ENCODE measurements at regions not wholly inside any gene's neighbourhood (a gene's known extent, or its start where the extent isn't known, plus 50 kb on each side); places are given as distances from the start of the nearest gene placed in this dataset.
"Not testable (repeated sequence)": the region's sequence is repeated elsewhere in the genome, so short reads cannot be mapped to it uniquely, and the experiment has no call there.

GRCh38 chr21:32073190-32073589 is 200.4 kb downstream of the HUNK start:
- Histone ChIP-seq H2AFZ (ENCODE audit: low read length) (no peak overlapping the region), H3K79me2 (ENCODE audit: low read length) (no peaks in the 10 kb centered on the region), H3K27me3 (replicated peaks; ENCODE audit: insufficient read depth, low read length) (no peaks in the 10 kb centered on the region), H3K9me3 (replicated peaks; ENCODE audit: insufficient read depth, low read length) (no peaks in the 10 kb centered on the region), H3K36me3 (replicated peaks; ENCODE audit: insufficient read depth, low read length) (no peaks in the 10 kb centered on the region), H3K4me3 (ENCODE audit: low read length) (no peak overlapping the region), H3F3A (ENCODE audit: insufficient read depth, low read length) (no peaks in the 10 kb centered on the region), H3K9me2 (replicated peaks; ENCODE audit: insufficient read depth, low read length) (no peaks in the 10 kb centered on the region), H3K27ac (ENCODE audit: low read length) (no peak overlapping the region), H3K4me1 (ENCODE audit: low read length) (no peaks in the 10 kb centered on the region), H4K20me1 (ENCODE audit: insufficient read depth, low read length) (no peaks in the 10 kb centered on the region), H3K4me2 (ENCODE audit: low read depth, low read length) (no peak overlapping the region), H3K9ac (ENCODE audit: low read length) (no peak overlapping the region)
- no peak for DNase-seq
- TF ChIP-seq EZH2phosphoT487 (IDR thresholded peaks at IDR 0.05; ENCODE audit: low read length) (no peak), EZH2 (optimal IDR thresholded peaks at IDR 0.05; ENCODE audit: low read depth, low read length) (no peak), CTCF (IDR thresholded peaks at IDR 0.05; ENCODE audit: low read length) (no peak)

DNA sequence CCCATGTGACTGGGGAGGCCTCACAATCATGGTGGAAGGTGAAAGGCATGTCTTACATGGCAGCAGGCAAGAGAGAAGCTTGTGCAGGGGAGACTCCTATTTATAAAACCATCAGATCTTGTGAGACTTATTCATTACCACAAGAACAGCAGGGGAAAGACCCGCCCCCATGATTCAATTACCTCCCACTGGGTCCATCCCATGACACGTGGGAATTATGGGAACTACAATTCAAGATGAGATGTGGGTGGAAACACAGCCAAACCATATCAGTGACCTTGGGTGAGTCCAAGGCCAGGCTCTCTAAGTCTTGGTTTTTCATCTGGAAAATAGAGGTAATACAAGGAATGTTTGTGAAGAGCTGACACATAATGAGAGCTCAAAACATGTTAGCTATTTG is 198.8 kb downstream of the HUNK start:
- H3K4me3 ChIP-seq (ENCODE audit: low read length), result not testable (repeated sequence)

DNA sequence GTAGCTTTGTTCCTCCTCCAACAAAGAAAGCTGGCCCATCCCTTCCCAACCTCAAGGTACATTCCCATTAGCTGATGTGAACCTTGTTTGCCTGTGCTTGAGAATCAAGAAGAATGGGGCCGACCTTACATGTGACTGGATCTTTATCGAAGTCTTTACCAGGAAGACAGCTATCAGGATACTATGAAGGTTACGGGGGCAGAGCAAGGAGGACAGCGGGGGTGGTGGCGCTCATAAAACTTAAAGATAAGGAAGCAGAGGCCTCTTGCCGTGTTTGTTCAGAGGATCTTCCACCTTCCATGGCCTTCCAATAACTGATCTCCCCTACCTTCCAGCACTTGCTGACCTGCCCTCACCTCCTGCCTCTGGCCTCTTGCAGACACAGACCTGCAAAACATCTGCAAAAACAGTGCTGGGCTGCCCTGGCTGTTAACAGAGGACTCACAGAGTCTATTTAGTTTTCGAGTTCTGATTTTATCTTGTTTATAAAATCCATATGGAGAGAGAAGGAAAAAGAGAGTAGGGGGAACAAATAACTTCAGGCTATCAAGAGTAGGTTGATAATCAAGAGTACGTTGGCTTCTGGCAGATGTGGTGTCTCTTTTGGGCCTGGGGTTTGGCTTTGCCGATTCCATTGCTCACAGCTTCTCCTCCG is 198.0 kb downstream of the HUNK start:
- Histone ChIP-seq H4K20me1 (ENCODE audit: insufficient read depth, low read length) (no peaks in the 10 kb centered on the region), H2AFZ (ENCODE audit: low read length) (no peak overlapping the region), H3F3A (ENCODE audit: insufficient read depth, low read length) (no peaks in the 10 kb centered on the region), H3K36me3 (replicated peaks; ENCODE audit: insufficient read depth, low read length) (no peaks in the 10 kb centered on the region), H3K4me1 (ENCODE audit: low read length) (no peaks in the 10 kb centered on the region), H3K79me2 (ENCODE audit: low read length) (no peaks in the 10 kb centered on the region), H3K4me3 (ENCODE audit: low read length) (no peak overlapping the region), H3K9me2 (replicated peaks; ENCODE audit: insufficient read depth, low read length) (no peaks in the 10 kb centered on the region), H3K9me3 (replicated peaks; ENCODE audit: insufficient read depth, low read length) (no peaks in the 10 kb centered on the region), H3K27ac (ENCODE audit: low read length) (no peak overlapping the region), H3K4me2 (ENCODE audit: low read depth, low read length) (no peak overlapping the region), H3K9ac (ENCODE audit: low read length) (no peak overlapping the region), H3K27me3 (replicated peaks; ENCODE audit: insufficient read depth, low read length) (no peaks in the 10 kb centered on the region)
- no peak for DNase-seq
- TF ChIP-seq EZH2 (optimal IDR thresholded peaks at IDR 0.05; ENCODE audit: low read depth, low read length) (no peak), EZH2phosphoT487 (IDR thresholded peaks at IDR 0.05; ENCODE audit: low read length) (no peak), CTCF (IDR thresholded peaks at IDR 0.05; ENCODE audit: low read length) (no peak)

More for the DNA sequence above, 198.8 kb downstream of the HUNK start:
- H4K20me1 ChIP-seq (ENCODE audit: insufficient read depth, low read length); H3K9me3 ChIP-seq (replicated peaks; ENCODE audit: insufficient read depth, low read length); H2AFZ ChIP-seq (ENCODE audit: low read length); H3K79me2 ChIP-seq (ENCODE audit: low read length); H3F3A ChIP-seq (ENCODE audit: insufficient read depth, low read length); H3K9ac ChIP-seq (ENCODE audit: low read length); H3K27me3 ChIP-seq (replicated peaks; ENCODE audit: insufficient read depth, low read length); DNase-seq; H3K9me2 ChIP-seq (replicated peaks; ENCODE audit: insufficient read depth, low read length); H3K4me1 ChIP-seq (ENCODE audit: low read length); H3K36me3 ChIP-seq (replicated peaks; ENCODE audit: insufficient read depth, low read length); H3K27ac ChIP-seq (ENCODE audit: low read length); H3K4me2 ChIP-seq (ENCODE audit: low read depth, low read length): not testable (repeated sequence)

GRCh38 chr21:32070126-32070525 is 197.3 kb downstream of the HUNK start:
- H3K27ac ChIP-seq (ENCODE audit: low read length), result no peak overlapping the region
- H3K4me1 ChIP-seq (ENCODE audit: low read length), result no peaks in the 10 kb centered on the region
- H4K20me1 ChIP-seq (ENCODE audit: insufficient read depth, low read length), result no peaks in the 10 kb centered on the region
- H3K9me3 ChIP-seq (replicated peaks; ENCODE audit: insufficient read depth, low read length), result no peaks in the 10 kb centered on the region
- no peak overlapping the region for H2AFZ ChIP-seq (ENCODE audit: low read length)
- no peak overlapping the region for H3K4me3 ChIP-seq (ENCODE audit: low read length)
- H3K9ac ChIP-seq (ENCODE audit: low read length), result no peak overlapping the region
- no peaks in the 10 kb centered on the region for H3K27me3 ChIP-seq (replicated peaks; ENCODE audit: insufficient read depth, low read length)
- H3K9me2 ChIP-seq (replicated peaks; ENCODE audit: insufficient read depth, low read length), result no peaks in the 10 kb centered on the region
- no peaks in the 10 kb centered on the region for H3K79me2 ChIP-seq (ENCODE audit: low read length)
- H3K36me3 ChIP-seq (replicated peaks; ENCODE audit: insufficient read depth, low read length), result no peaks in the 10 kb centered on the region
- H3F3A ChIP-seq (ENCODE audit: insufficient read depth, low read length), result no peaks in the 10 kb centered on the region
- no peak overlapping the region for H3K4me2 ChIP-seq (ENCODE audit: low read depth, low read length)
- TF ChIP-seq EZH2 (optimal IDR thresholded peaks at IDR 0.05; ENCODE audit: low read depth, low read length) (no peak), EZH2phosphoT487 (IDR thresholded peaks at IDR 0.05; ENCODE audit: low read length) (no peak), CTCF (IDR thresholded peaks at IDR 0.05; ENCODE audit: low read length) (no peak)
- DNase-seq, result no peak

All from MM.1S (cell line).